Activated CD4-positive, alpha-beta T cell treated with anti-CD3 and anti-CD28 coated beads for 24 hours (primary cell): ENCODE measurements at regions not wholly inside any gene's neighbourhood (a gene's known extent, or its start where the extent isn't known, plus 50 kb on each side); places are given as distances from the start of the nearest gene placed in this dataset.

Source experiments
- DNase-seq, 2 donors: peaks; one replicate each; pipeline ENCODE4 v3.0.0-alpha.2; 2020; ENCODE audit warnings: low read depth in 2 of 2

DNA sequence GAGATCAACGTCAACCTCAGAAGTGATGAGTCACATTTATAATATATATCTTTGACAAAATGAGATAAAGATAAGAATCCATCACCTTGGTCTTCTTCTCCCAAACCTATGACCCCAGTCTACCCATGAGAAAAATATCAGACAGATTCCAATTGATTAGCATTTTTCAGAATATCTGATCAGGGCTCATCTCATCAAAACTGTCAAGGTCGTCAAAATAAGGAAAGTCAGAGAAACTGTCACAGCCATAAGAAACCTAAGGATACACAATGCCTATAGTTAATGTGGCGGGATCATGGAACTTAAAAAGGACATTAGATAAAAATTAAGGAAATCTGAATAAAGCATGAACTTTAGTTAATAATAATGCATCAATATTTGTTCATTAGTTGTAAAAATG, 374.1 kb downstream of the FAT4 start:
- DNase-seq: no peak

- no peak for DNase-seq
These were observed 375.1 kb downstream of the FAT4 start for GRCh38 chr4:125689805-125690204.

DNA sequence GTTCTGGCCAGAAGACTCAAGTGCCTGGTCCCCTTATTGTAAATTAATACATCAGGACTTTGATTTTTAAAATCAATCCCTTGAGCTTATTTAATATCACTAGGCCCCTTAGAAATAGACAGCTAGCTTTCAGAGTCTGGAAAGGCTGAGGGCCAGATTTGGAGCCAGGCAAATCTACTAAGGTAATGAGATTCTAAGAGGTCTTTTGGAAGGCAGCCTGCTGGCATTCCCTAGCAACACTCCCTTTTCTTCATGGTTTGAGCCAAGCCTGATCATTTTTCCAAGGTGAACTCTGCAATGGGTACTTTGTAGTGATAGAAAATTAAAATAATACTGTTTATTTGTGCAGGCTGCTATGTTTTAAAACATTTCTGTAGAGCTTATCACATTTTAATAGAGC, 378.5 kb downstream of the FAT4 start:
- no peak for DNase-seq

DNA sequence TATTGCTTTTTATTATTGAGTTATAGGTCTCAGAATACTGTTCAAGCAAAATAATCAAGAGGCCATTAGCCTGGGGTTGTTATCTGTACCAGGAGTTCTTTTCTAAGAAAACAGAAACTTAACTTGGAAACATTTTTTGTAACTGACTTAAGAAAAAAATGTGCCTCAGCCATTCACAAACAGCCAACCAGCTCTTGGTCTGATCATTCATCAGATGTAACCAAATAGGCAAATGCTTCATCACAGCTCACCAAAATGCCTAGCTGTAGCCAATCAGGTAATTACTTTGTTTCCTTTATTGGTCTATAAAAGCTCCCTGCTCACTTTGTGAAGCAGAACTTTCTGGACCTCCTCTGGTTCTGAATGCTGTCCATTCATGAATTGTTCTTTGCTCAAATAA, 387.7 kb downstream of the FAT4 start:
- no peak for DNase-seq

DNA sequence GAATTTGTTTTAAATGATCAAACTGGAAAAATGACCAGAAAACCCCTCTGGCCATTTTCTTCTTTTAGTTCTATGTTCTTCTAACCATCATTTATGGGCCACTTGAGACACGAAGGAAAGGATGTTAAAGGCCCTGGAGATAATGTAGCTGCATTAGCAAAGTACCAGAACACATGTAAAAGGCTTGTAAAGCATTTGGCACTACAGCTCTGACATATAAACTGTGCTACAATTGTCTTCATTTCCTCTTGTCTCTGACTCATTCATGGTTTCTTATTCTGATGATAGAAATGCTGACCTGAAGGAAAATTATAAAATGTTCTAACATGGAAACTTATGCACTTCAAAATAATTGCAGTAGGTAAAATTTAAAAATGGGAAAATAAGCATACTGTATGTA, 388.7 kb downstream of the FAT4 start:
- DNase-seq: no peak

GRCh38 chr4:125704726-125705125, 390.0 kb downstream of the FAT4 start:
- no peak for DNase-seq

DNA sequence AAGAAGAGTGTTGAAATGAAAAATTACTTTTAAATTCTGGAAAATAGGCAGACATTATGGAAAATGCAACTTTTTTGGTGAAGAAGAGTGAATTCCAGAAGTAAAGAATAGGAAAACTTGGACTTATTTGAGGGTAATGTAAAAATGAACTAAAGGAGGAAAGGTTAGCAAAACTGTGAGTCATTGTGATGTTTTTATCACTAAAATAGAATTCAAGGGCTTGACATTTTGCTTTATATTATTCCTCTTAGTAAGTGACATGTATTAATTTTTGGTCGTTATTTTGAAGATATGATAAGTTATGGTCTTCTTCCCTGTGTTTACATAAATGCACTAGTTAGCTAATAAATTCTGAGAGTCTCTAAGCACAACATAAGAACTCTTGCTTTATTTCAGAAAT, 390.9 kb downstream of the FAT4 start:
- no peak for DNase-seq

- DNase-seq: no peak
These were observed 392.6 kb downstream of the FAT4 start for GRCh38 chr4:125707397-125707796.

DNA sequence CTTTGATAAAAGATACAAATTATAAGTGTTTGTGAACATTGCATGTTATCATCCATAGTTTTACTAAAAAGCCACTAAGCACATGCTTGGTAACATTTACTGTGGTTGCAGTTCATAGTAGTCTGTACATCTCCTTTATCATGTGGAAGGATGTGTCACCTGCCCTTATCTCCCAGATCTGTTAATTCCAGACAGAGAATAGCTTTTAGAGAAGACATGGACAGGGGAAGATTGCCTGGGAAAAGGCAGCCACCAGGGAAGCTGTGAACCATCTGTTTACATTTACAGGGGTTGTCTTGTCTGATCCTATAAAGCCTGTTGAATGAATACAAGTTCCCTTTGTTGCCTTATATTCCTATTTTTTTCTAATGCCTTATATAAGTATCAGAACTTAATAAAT, 396.0 kb downstream of the FAT4 start:
- DNase-seq: no peak

DNA sequence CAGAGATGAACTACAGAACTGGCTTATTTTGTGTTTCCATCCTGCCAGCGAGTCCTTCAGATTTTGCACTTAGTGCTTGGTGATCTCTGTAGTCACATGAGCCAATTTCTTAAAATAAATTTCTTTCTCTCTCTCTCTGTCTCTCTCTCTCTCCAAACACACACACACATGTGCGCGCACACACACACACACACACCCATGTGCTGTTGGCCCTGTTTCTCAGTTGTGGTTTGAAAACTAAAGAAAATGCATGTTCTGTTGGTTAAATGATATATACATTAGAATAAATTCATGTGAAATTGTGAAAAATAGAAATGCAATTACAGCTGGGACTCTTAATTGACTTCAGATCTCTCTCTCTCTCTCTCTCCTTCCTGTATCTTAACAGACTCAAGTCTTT, 399.3 kb downstream of the FAT4 start:
- DNase-seq: no peak

GRCh38 chr4:125714845-125715244, 400.1 kb downstream of the FAT4 start:
- DNase-seq: no peak

GRCh38 chr4:125719987-125720386, 405.2 kb downstream of the FAT4 start:
- no peak for DNase-seq

DNA sequence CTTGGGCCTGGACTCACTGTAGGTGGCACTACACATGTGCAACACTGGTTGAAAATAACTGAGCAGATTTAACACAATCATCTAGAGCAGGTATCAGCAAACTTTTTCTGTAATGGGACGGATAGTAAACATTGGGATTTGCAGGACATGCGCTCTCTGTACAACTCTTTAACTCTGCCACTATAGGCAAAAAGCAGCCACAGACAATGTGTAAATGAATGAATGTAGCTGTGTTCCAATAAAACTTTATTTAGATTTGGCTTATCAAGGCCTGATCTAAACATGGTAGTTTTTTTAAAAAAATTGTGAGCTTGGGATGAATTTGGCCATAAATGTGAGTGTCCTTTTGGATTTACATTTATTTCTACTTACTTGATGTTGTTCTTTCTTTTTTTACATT, 407.3 kb downstream of the FAT4 start:
- DNase-seq: no peak

GRCh38 chr4:125725957-125726525, 411.3 kb downstream of the FAT4 start:
- DNase-seq: no peak

DNA sequence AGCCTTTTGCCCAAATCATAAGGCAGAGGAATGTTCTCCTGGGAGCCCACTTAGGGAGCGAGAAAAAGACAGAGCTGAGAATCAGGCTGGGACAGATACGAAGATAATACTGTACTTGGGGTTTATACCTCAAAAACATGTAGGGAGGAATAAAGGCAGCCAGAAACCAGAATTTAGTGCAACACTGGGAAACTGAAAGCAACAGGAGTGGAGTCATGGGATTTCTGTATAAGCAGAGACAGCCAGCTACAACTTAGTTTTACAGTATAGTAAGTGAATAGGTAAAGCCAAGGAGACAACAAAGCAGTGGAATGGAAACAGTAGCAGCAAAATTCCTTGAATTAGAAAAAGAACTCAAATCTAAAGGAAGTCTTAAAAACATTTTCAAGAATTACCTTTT, 413.2 kb downstream of the FAT4 start:
- no peak for DNase-seq

DNA sequence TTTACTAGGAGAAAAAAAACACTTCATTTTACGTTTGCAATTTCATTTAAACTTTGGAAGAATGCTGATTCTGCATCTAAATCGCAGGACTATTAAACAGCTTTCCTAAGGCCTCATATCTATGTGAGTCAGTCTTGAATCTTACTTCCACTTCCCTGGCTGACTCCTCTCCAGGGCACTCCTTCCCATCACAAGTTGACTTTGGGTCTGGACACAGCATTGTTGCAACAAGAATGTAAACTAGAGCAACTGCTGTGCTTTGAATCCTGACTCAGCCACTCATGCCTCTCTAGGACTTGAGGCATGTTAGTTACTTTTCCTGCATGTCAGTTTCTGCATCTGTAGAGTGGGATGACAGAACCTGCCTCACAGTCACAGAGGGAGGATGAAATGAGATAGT, 413.8 kb downstream of the FAT4 start:
- no peak for DNase-seq

- no peak for DNase-seq
These were observed 414.4 kb downstream of the FAT4 start for GRCh38 chr4:125729171-125729570.

DNA sequence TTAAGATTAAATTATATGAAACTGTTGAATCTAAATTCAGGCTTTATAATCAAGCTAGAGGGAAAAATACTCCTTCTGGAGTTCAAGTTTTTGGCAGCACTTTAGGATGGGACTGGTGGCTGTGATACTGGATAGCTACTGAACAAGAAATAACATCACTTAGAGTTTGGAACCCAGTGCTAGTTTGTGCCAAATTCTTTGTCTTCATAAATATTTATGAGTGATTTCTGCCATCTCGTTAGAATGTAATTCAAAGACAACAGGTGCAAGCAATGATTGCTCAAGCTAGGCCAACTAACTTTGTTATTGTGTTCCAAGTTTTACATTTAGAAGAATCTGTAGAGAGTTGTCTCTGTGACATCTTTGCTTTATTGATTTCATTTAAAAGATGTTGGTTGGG, 417.9 kb downstream of the FAT4 start:
- DNase-seq: no peak

DNA sequence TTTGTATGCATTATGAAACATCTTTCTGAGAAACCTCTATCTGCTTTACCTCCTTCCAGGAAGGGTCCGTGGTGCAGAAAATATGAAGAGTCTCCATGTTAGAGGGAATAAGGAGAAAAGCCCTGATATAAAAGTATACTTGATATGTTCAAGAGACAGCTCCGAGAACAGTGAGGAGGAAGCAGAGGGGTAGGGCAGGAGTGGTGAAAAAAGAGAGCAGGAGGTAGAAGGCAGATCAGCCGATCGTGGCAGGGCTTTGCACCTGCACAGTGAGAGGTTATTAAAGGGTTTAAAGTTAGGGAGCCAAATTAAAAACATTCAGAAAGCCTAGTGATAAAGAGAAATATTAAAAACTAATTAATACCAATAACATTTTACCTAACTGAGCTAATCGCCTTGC, 419.7 kb downstream of the FAT4 start:
- no peak for DNase-seq

- DNase-seq: no peak
These were observed 420.3 kb downstream of the FAT4 start for GRCh38 chr4:125735102-125735501.

DNA sequence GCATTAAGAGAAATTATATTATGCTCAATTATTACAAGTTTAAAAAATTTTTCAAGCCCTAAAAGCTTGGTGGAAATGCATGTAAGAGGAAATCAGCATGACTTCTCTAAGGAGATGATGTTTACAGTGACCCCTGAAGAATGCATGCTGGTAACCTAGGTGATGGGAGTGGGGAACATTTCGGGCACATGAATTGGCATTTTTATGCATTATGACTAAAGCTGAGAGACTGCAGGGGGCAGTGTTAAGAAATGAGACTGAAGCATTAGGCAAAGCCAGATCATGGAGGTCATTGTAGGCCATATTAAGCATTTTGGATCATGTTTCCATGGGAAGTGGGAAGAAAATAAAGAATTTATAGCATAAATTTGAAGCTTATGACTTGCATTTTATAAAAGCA, 421.3 kb downstream of the FAT4 start:
- no peak for DNase-seq

DNA sequence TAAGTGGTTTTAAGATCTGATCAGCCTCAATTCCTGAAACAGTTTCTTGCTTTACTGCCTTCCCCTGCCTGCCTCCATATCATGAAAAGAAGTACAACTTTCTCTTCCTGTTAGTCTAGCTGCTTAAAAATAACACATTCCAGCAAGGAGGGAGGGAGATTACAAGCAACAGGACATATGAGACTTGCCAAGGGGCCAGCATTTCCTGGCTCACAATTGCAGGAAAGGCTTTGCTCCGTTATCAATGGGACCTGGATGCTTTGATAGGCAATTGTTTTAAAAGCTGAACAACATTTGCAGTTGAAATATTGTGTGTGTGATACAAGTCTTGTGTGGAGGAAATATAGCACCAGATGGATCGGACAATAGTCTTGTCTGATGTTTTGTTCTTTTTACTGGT, 425.0 kb downstream of the FAT4 start:
- no peak for DNase-seq

GRCh38 chr4:125741825-125742452, 427.2 kb downstream of the FAT4 start:
- DNase-seq: no peak

GRCh38 chr4:125744891-125745364, 430.2 kb downstream of the FAT4 start:
- no peak for DNase-seq
